Activated naive CD8-positive, alpha-beta T cell treated with anti-CD3 and anti-CD28 coated beads, Interleukin-2, amount 50 U/mL, for 24 hours (primary cell): ENCODE measurements at regions not wholly inside any gene's neighbourhood (a gene's known extent, or its start where the extent isn't known, plus 50 kb on each side); places are given as distances from the start of the nearest gene placed in this dataset.
"Not testable (repeated sequence)": the region's sequence is repeated elsewhere in the genome, so short reads cannot be mapped to it uniquely, and the experiment has no call there.

ENCODE experiments used
- ATAC-seq: fragments of 150-1000 bp; cut with Tn5 transposase; one replicate; pipeline ENCODE4 v1.10.0; 2021
- DNase-seq: peaks from one replicate; pipeline ENCODE4 v3.0.0; 2021
- H3K27ac Mint-ChIP-seq: one replicate; pipeline ENCODE4 v1.8.0; 2021; ENCODE audit warnings: mild to moderate bottlenecking, mixed read lengths
- H3K27me3 Mint-ChIP-seq: one replicate; pipeline ENCODE4 v1.8.0; 2021; ENCODE audit warnings: mixed read lengths
- H3K36me3 Mint-ChIP-seq: one replicate; pipeline ENCODE4 v1.8.0; 2021; ENCODE audit warnings: low read depth, mixed read lengths
- H3K4me1 Mint-ChIP-seq: one replicate; pipeline ENCODE4 v1.8.0; 2021; ENCODE audit warnings: mixed read lengths
- H3K4me3 Mint-ChIP-seq: one replicate; pipeline ENCODE4 v1.8.0; 2021; ENCODE audit warnings: mild to moderate bottlenecking, moderate library complexity, mixed read lengths
- H3K9me3 Mint-ChIP-seq: one replicate; pipeline ENCODE4 v1.8.0; 2021; ENCODE audit warnings: mixed read lengths

GRCh38 chr11:87736928-87737327, 438.3 kb downstream of the RAB38 start:
- ATAC-seq, result no peak
- no peaks in the 10 kb centered on the region for H3K36me3 Mint-ChIP-seq
- DNase-seq, result no peak
- H3K4me3 Mint-ChIP-seq, result no peak overlapping the region
- H3K27me3 Mint-ChIP-seq, result peaks cover 1% of the 10 kb centered on the region
- no peaks in the 10 kb centered on the region for H3K9me3 Mint-ChIP-seq
- H3K27ac Mint-ChIP-seq, result no peak overlapping the region
- no peaks in the 10 kb centered on the region for H3K4me1 Mint-ChIP-seq

- ATAC-seq, result no peak
- H3K4me3 Mint-ChIP-seq, result no peak overlapping the region
- no peaks in the 10 kb centered on the region for H3K36me3 Mint-ChIP-seq
- H3K9me3 Mint-ChIP-seq, result peaks cover 6% of the 10 kb centered on the region
- no peak for DNase-seq
- H3K27me3 Mint-ChIP-seq, result no peaks in the 10 kb centered on the region
- H3K4me1 Mint-ChIP-seq, result no peaks in the 10 kb centered on the region
- H3K27ac Mint-ChIP-seq, result no peak overlapping the region
These were observed 448.7 kb downstream of the RAB38 start for GRCh38 chr11:87726506-87726905.

GRCh38 chr11:87724358-87724757, 450.9 kb downstream of the RAB38 start:
- H3K36me3 Mint-ChIP-seq, result no peaks in the 10 kb centered on the region
- no peaks in the 10 kb centered on the region for H3K27me3 Mint-ChIP-seq
- no peak overlapping the region for H3K4me3 Mint-ChIP-seq

GRCh38 chr11:87722756-87723565, 452.3 kb downstream of the RAB38 start:
- H3K4me3 Mint-ChIP-seq, result no peak overlapping the region
- H3K27ac Mint-ChIP-seq, result no peak overlapping the region
- no peaks in the 10 kb centered on the region for H3K27me3 Mint-ChIP-seq
- no peaks in the 10 kb centered on the region for H3K9me3 Mint-ChIP-seq
- peak; percentile 1 for DNase-seq
- no peaks in the 10 kb centered on the region for H3K36me3 Mint-ChIP-seq
- ATAC-seq, result no peak
- no peaks in the 10 kb centered on the region for H3K4me1 Mint-ChIP-seq

More at GRCh38 chr11:87724358-87724757, 450.9 kb downstream of the RAB38 start:
- DNase-seq, result no peak
- Mint-ChIP-seq H3K4me1 (no peaks in the 10 kb centered on the region), H3K27ac (no peak overlapping the region), H3K9me3 (no peaks in the 10 kb centered on the region)
- ATAC-seq, result no peak

GRCh38 chr11:87719326-87720073, 455.7 kb downstream of the RAB38 start:
- H3K9me3 Mint-ChIP-seq, result no peaks in the 10 kb centered on the region
- no peaks in the 10 kb centered on the region for H3K4me1 Mint-ChIP-seq
- no peak for ATAC-seq
- no peaks in the 10 kb centered on the region for H3K27me3 Mint-ChIP-seq
- H3K36me3 Mint-ChIP-seq, result no peaks in the 10 kb centered on the region
- DNase-seq, result no peak
- no peak overlapping the region for H3K27ac Mint-ChIP-seq
- H3K4me3 Mint-ChIP-seq, result no peak overlapping the region

GRCh38 chr11:87712802-87713202, 462.4 kb downstream of the RAB38 start:
- ATAC-seq, result no peak
- H3K27ac Mint-ChIP-seq, result no peak overlapping the region
- H3K9me3 Mint-ChIP-seq, result peaks cover 7% of the 10 kb centered on the region
- DNase-seq, result no peak
- no peaks in the 10 kb centered on the region for H3K27me3 Mint-ChIP-seq
- no peaks in the 10 kb centered on the region for H3K4me1 Mint-ChIP-seq
- H3K4me3 Mint-ChIP-seq, result no peak overlapping the region
- H3K36me3 Mint-ChIP-seq, result no peaks in the 10 kb centered on the region

GRCh38 chr11:87712391-87712790, 462.9 kb downstream of the RAB38 start:
- no peak for DNase-seq
- Mint-ChIP-seq H3K4me3 (no peak overlapping the region), H3K27me3 (no peaks in the 10 kb centered on the region), H3K36me3 (no peaks in the 10 kb centered on the region), H3K27ac (no peak overlapping the region), H3K9me3 (peaks cover 7% of the 10 kb centered on the region), H3K4me1 (no peaks in the 10 kb centered on the region)
- ATAC-seq, result no peak

GRCh38 chr11:87703589-87703988, 471.7 kb downstream of the RAB38 start:
- not testable (repeated sequence) for DNase-seq, H3K36me3 Mint-ChIP-seq, H3K9me3 Mint-ChIP-seq, H3K27me3 Mint-ChIP-seq, H3K4me3 Mint-ChIP-seq, H3K27ac Mint-ChIP-seq, H3K4me1 Mint-ChIP-seq, ATAC-seq

GRCh38 chr11:87675993-87676392, 499.2 kb downstream of the RAB38 start:
- ATAC-seq (no peak), DNase-seq (no peak)
- Mint-ChIP-seq H3K27ac (no peak overlapping the region), H3K4me1 (no peaks in the 10 kb centered on the region), H3K4me3 (no peak overlapping the region), H3K9me3 (peaks cover 8% of the 10 kb centered on the region), H3K36me3 (no peaks in the 10 kb centered on the region), H3K27me3 (no peaks in the 10 kb centered on the region)

- no peaks in the 10 kb centered on the region for H3K4me1 Mint-ChIP-seq
- no peaks in the 10 kb centered on the region for H3K36me3 Mint-ChIP-seq
- DNase-seq (no peak), ATAC-seq (no peak)
- no peak overlapping the region for H3K4me3 Mint-ChIP-seq
- H3K27me3 Mint-ChIP-seq, result no peaks in the 10 kb centered on the region
- H3K9me3 Mint-ChIP-seq, result no peaks in the 10 kb centered on the region
- no peak overlapping the region for H3K27ac Mint-ChIP-seq
These were observed 508.5 kb downstream of the RAB38 start for GRCh38 chr11:87666730-87667129.

- no peak overlapping the region for H3K4me3 Mint-ChIP-seq
- ATAC-seq, result no peak
These were observed 513.0 kb downstream of the RAB38 start for GRCh38 chr11:87662287-87662686.

GRCh38 chr11:87660926-87661660, 514.1 kb downstream of the RAB38 start:
- Mint-ChIP-seq H3K9me3 (no peaks in the 10 kb centered on the region), H3K4me3 (no peak overlapping the region), H3K4me1 (no peaks in the 10 kb centered on the region), H3K27me3 (no peaks in the 10 kb centered on the region), H3K27ac (no peak overlapping the region), H3K36me3 (no peaks in the 10 kb centered on the region)
- no peak for ATAC-seq
- no peak for DNase-seq

More at GRCh38 chr11:87662287-87662686, 513.0 kb downstream of the RAB38 start:
- no peak for DNase-seq
- Mint-ChIP-seq H3K9me3 (no peaks in the 10 kb centered on the region), H3K27me3 (no peaks in the 10 kb centered on the region), H3K36me3 (no peaks in the 10 kb centered on the region), H3K4me1 (no peaks in the 10 kb centered on the region), H3K27ac (no peak overlapping the region)

- no peak overlapping the region for H3K4me3 Mint-ChIP-seq
- no peaks in the 10 kb centered on the region for H3K36me3 Mint-ChIP-seq
- DNase-seq, result no peak
- no peaks in the 10 kb centered on the region for H3K4me1 Mint-ChIP-seq
- ATAC-seq, result no peak
- H3K27ac Mint-ChIP-seq, result no peak overlapping the region
- H3K9me3 Mint-ChIP-seq, result no peaks in the 10 kb centered on the region
- no peaks in the 10 kb centered on the region for H3K27me3 Mint-ChIP-seq
These were observed 515.4 kb downstream of the RAB38 start for GRCh38 chr11:87659807-87660206.

- Mint-ChIP-seq H3K4me3 (no peak overlapping the region), H3K4me1 (no peaks in the 10 kb centered on the region), H3K9me3 (no peaks in the 10 kb centered on the region), H3K36me3 (no peaks in the 10 kb centered on the region), H3K27ac (no peak overlapping the region), H3K27me3 (no peaks in the 10 kb centered on the region)
- ATAC-seq (no peak), DNase-seq (no peak)
These were observed 529.6 kb downstream of the RAB38 start for GRCh38 chr11:87645626-87646025.
